ENCODE measurements at regions not wholly inside any gene's neighbourhood (a gene's known extent, or its start where the extent isn't known, plus 50 kb on each side); places are given as distances from the start of the nearest gene placed in this dataset.

GRCh38 chr11:109972181-109972715 lies 120.9 kb upstream of the ZC3H12C start:
- H3K4me3 ChIP-seq (ENCODE audit: low read length), result no peak overlapping the region
- no peak for DNase-seq (ENCODE audit: low read depth, low spot score)

GRCh38 chr11:109972939-109973338 lies 120.3 kb upstream of the ZC3H12C start:
- DNase-seq (ENCODE audit: low read depth, low spot score), result no peak
- no peak overlapping the region for H3K4me3 ChIP-seq (ENCODE audit: low read length)

- DNase-seq (ENCODE audit: low read depth, low spot score), result no peak
- H3K4me3 ChIP-seq (ENCODE audit: low read length), result no peak overlapping the region
Observed at GRCh38 chr11:109973486-109973885, 119.7 kb upstream of the ZC3H12C start.

- no peak for DNase-seq (ENCODE audit: low read depth, low spot score)
- no peak overlapping the region for H3K4me3 ChIP-seq (ENCODE audit: low read length)
Observed at GRCh38 chr11:109974523-109974922, 118.7 kb upstream of the ZC3H12C start.

- DNase-seq (ENCODE audit: low read depth, low spot score), result no peak
- H3K4me3 ChIP-seq (ENCODE audit: low read length), result no peak overlapping the region
Observed at GRCh38 chr11:109978895-109979294, 114.3 kb upstream of the ZC3H12C start.

GRCh38 chr11:109981031-109981636 lies 112.1 kb upstream of the ZC3H12C start:
- H3K4me3 ChIP-seq (ENCODE audit: low read length), result no peak overlapping the region
- DNase-seq (ENCODE audit: low read depth, low spot score), result no peak

GRCh38 chr11:109983358-109983757 lies 109.8 kb upstream of the ZC3H12C start:
- DNase-seq (ENCODE audit: low read depth, low spot score), result no peak
- no peak overlapping the region for H3K4me3 ChIP-seq (ENCODE audit: low read length)

- peak; percentile 31 for DNase-seq (ENCODE audit: low read depth, low spot score)
- no peak overlapping the region for H3K4me3 ChIP-seq (ENCODE audit: low read length)
Observed at GRCh38 chr11:109984634-109985289, 108.4 kb upstream of the ZC3H12C start.

- no peak for DNase-seq (ENCODE audit: low read depth, low spot score)
- no peak overlapping the region for H3K4me3 ChIP-seq (ENCODE audit: low read length)
Observed at GRCh38 chr11:109986488-109986887, 106.7 kb upstream of the ZC3H12C start.

- no peak overlapping the region for H3K4me3 ChIP-seq (ENCODE audit: low read length)
- DNase-seq (ENCODE audit: low read depth, low spot score), result no peak
Observed at GRCh38 chr11:109991835-109992234, 101.4 kb upstream of the ZC3H12C start.

- DNase-seq (ENCODE audit: low read depth, low spot score), result no peak
- H3K4me3 ChIP-seq (ENCODE audit: low read length), result no peak overlapping the region
Observed at GRCh38 chr11:109993786-109994185, 99.4 kb upstream of the ZC3H12C start.

- no peak overlapping the region for H3K4me3 ChIP-seq (ENCODE audit: low read length)
- no peak for DNase-seq (ENCODE audit: low read depth, low spot score)
Observed at GRCh38 chr11:109994907-109995306, 98.3 kb upstream of the ZC3H12C start.

GRCh38 chr11:109996060-109996459 lies 97.1 kb upstream of the ZC3H12C start:
- no peak overlapping the region for H3K4me3 ChIP-seq (ENCODE audit: low read length)
- DNase-seq (ENCODE audit: low read depth, low spot score), result no peak

GRCh38 chr11:109998921-109999320 lies 94.3 kb upstream of the ZC3H12C start:
- H3K4me3 ChIP-seq (ENCODE audit: low read length), result no peak overlapping the region
- no peak for DNase-seq (ENCODE audit: low read depth, low spot score)

GRCh38 chr11:110000031-110000502 lies 93.1 kb upstream of the ZC3H12C start:
- no peak overlapping the region for H3K4me3 ChIP-seq (ENCODE audit: low read length)
- DNase-seq (ENCODE audit: low read depth, low spot score), result no peak

- no peak overlapping the region for H3K4me3 ChIP-seq (ENCODE audit: low read length)
- no peak for DNase-seq (ENCODE audit: low read depth, low spot score)
Observed at GRCh38 chr11:110000850-110001249, 92.3 kb upstream of the ZC3H12C start.

- DNase-seq (ENCODE audit: low read depth, low spot score), result no peak
- H3K4me3 ChIP-seq (ENCODE audit: low read length), result no peak overlapping the region
Observed at GRCh38 chr11:110003426-110003825, 89.8 kb upstream of the ZC3H12C start.

GRCh38 chr11:110011595-110011994 lies 81.6 kb upstream of the ZC3H12C start:
- no peak for DNase-seq (ENCODE audit: low read depth, low spot score)
- no peak overlapping the region for H3K4me3 ChIP-seq (ENCODE audit: low read length)

- no peak for DNase-seq (ENCODE audit: low read depth, low spot score)
- H3K4me3 ChIP-seq (ENCODE audit: low read length), result no peak overlapping the region
Observed at GRCh38 chr11:110015695-110016094, 77.5 kb upstream of the ZC3H12C start.

- H3K4me3 ChIP-seq (ENCODE audit: low read length), result no peak overlapping the region
- no peak for DNase-seq (ENCODE audit: low read depth, low spot score)
Observed at GRCh38 chr11:110019675-110020074, 73.5 kb upstream of the ZC3H12C start.

- no peak overlapping the region for H3K4me3 ChIP-seq (ENCODE audit: low read length)
- no peak for DNase-seq (ENCODE audit: low read depth, low spot score)
Observed at GRCh38 chr11:110022548-110022947, 70.6 kb upstream of the ZC3H12C start.

Measured in Jurkat, Clone E6-1 (cell line).